Putamen (tissue), 1 donor: ENCODE measurements at regions not wholly inside any gene's neighbourhood (a gene's known extent, or its start where the extent isn't known, plus 50 kb on each side); places are given as distances from the start of the nearest gene placed in this dataset.
"Not testable (repeated sequence)": the region's sequence is repeated elsewhere in the genome, so short reads cannot be mapped to it uniquely, and the experiment has no call there.

Experiments
- DNase-seq: peaks from one replicate; pipeline ENCODE4 v3.0.0-alpha.2; 2016; ENCODE audit warnings: low spot score

DNA sequence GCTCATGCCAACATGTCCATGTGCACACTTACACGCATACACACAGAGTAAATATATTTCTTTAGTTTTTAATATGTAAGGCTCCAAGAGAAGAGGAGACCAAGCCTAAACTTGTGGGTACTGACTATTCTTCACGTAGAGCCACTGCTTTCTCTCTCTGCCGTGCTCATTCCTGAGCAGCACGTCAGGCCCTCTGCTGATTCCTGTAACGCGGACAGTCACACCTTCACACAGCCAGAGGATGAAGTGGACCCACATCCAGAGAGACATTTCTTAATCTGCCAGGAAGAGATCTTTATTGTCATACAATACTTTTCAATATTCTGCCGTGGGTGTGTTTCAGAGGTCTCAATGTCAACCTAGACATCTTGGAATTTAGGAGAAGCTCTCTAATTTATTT is 560.7 kb downstream of the STK39 start:
- DNase-seq, result no peak

DNA sequence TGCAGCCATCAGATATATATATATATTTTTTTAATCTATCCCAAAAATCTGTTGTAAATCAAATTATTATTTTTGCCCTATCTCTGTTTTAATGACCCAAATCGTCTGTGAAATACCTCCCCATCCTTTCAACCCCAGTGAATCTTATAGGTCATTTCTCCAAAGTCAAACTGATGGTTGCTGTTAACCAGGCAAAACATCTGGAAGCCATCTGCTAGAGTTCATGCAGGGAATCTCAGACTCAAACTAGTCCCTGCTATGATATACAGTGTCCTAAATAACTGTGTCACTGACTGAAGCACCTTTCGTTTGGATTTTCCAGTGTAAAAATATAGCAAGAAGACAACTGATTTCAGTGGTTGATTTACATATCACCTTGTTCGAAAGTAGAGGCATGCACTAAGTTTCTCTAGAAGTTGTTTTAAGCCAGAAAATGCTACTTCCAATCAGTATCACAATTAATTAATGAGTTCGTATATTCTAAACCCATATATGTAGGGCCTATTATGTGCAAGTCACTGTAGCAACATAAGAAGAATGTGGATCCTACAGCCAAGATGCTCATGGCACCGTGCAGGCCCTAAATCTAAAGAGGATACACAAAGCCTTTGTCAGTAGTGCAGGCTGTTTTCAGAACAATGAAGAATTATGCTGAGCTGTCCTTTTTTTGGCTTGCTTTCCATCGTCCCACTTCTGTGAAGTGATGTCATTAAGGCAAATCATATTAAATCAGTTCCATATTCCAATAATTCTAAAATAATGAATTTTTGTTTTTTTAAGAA is 566.0 kb downstream of the STK39 start:
- peak; percentile 52 for DNase-seq

DNA sequence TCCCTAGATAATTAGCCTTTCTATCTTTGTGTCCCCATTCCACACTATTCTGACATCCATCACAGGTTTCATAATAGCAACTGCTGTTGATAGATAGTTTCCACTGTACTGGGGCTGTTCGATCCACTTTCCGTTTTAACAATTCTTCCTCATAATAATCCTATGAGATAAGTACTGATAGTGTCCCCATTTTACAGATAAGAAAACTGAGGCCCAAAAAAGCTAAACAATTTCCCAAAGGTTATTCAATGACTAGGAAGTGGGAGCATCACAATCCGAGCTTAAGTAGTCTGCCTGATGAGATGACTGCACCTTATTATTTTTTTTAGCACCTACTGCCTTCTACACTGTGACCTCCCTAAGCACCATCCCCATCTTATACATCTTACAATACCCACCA is 569.2 kb downstream of the STK39 start:
- DNase-seq, result no peak

DNA sequence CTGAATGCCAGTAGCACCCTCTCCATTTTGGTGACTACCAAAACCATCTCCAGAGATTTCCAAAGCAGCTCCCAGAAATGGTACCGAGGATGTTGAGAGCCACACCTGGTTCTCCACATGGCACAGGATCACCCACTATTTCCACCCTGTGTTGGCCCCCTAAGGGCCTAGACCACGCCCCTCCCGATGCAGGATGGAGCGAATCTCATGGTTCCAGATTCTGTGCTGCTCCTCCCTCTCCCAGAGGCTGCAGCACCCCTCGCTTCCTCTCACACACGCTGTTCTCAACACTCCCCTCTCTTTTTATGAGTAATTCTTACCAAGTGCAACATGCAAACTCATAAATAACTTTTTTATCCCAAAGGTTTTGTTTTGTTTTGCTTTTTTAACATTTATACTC is 571.5 kb downstream of the STK39 start:
- no peak for DNase-seq

DNA sequence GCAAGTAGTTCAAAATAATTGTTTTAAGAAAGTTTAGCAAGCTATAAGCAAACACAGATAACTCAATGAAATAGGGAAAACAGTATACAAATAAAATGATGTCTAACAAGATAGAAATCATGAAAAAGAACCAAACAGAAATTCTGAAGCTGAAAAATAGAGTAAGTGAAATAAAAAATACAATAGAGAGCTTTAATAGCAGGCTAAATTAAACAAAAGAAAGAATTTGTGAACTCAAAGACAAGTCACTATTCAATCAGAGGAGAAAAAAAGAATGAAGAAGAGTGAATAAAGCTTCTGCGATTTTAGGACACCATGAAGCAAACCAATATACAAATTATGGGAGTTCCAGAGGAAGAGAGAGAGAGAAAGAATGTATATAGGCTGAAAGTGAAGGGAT is 576.8 kb downstream of the STK39 start:
- DNase-seq, result no peak

DNA sequence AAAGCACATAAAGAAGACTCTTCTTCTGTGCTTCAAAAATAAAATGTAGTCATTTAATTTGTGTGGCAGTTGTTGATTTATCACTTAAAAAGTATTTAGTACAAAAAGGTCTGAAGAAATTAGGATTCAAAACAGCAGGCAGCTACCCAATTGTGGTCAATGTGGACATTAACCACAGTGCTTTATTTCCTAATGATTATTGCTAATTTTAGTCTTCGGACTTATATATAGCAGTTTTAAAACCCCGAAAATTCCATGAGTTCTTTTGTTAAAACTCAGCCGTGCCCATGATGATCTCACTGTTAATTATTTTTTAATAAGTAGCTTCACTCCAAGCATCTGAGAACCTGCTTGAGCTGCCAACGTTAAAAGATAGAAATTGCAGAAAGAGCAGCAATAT is 594.3 kb downstream of the STK39 start:
- no peak for DNase-seq

DNA sequence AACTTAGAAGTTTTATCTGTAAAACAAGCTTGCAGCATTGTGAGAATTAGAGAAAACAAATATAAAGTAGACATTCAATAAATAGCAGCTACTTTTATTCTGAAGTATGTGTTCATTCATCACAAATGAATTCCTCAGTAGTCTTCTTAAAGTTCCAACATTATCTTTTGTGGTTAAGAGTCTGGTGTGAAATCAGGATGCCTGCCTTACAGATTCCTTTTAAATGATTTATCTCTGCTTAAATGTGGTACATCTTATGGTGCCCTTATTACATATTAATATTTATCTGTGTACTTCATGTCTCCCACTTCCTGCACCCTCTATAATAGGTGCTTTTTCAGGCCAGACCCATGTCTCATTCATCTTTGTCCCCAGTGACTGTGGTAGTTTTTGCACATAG is 595.0 kb downstream of the STK39 start:
- DNase-seq, result no peak

DNA sequence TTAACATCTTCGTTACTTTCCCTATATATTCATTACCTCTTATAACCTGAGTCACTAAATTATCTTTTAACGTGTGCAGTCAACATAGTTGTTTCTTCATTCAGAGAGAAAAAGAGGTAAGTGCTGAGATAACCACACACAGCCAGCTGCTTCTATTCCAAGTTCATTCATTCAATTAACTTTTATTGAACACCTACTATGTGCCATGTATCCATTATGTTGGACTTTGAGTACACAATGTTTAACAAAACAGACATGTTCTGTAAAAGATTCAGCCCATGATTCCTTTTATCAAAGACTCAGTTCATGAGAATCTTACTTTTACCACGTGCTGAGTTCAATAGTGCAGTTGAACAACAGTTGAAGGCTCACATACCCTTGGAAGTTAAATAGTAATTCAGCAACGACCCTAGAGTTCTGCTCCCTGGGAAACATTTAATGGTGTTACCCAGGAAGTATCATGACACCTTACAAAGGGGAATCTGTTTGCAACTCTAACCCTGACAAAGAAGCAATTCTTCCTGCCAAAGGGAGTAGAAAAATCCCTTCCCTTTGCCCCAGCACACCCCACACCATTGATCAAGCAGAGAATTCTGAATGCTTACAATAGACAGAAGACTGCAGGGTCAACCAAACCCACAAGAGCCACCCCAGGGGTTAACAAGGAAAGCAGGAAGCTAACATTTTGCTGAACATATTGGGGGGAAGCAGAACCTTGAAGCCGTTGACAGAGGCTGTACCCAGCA is 595.8 kb downstream of the STK39 start:
- DNase-seq, result no peak

DNA sequence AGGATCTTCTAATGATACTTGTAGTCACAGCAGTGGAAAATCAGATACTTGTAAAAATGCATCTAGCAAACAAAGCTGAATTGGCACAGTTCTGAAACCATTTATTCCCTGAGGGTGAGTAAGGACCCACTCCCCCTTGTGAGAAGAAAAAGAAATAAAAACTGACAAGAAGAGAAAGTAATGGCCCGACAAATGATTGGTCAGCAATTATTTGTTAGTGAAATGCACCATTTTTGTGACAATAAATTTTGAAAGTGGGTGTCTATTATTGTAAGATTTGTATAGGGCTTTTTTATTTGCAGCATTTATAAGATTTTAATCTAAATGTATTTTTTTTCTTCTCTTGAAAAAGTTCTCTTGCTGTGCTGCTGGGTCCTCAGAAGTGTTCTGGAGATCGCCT is 600.8 kb downstream of the STK39 start:
- DNase-seq, result no peak

DNA sequence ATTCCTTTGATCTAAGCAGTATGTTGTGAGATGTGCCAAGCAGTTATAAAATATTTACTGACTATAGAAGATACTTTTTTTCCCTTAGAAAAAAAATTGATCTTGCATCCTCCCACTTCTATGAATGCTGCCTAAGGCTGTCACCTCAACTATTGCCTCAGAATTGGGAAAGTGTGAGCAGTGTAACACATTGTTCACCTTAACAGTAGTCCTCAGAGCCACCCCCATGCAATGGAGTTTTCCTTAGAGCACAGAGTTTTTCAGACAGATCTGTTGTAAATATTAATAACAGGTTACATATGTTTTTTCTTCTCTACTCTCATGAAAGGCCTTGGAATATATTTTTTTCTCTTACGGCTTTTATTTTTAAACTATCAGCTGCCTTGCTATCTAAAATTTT is 607.3 kb downstream of the STK39 start:
- DNase-seq, result peak; percentile 16

DNA sequence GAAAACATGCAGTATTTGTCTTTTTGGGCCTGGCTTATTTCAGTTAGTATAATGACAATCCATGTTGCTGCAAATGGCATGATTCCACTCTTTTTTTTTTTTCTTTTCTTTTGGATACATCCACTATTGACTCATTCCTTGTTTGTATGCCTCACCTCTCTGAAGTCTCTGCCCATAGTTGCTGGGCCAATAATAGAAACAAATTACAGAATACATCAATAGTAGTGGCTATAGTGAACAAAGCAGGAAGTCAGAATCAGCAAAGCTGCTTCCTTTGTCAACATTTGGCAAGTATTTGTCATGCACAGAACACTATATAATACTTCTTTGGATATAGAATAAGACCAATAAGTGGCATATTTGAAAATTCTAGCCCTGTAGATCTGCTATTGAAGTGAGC is 609.7 kb downstream of the STK39 start:
- no peak for DNase-seq

DNA sequence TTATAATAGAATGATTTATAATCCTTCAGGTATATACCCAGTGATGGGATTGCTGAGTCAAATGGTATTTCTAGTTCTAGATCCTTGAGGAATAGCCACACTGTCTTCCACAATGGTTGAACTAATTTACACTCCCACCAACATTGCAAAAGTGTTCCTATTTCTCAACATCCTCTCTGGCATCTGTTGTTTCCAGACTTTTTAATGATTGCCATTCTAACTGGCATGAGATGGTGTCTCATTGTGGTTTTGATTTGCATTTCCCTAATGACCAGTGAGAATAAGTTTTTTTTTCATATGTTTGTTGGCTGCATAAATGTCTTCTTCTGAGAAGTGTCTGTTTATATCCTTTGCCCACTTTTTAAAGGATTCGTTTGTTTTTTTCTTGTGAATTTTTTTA is 615.1 kb downstream of the STK39 start:
- DNase-seq, result not testable (repeated sequence)

DNA sequence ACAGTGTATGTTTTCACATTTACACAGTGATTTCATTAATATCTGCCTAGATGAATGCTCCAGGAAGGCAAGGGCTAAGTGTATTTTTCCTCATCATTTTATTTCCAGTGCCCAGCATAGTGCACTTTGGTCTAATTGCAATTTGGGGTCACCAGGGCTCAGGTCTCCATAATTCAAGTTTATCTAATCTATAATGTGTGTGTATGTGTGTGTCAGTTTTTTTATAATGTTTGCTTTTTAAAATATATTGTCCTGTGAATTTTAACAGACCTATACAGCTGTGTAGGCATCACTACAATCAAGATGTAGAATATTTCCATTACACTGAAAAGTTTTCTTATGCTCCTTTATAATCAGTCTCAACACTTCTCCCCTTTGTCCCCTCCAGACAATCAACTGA is 620.4 kb downstream of the STK39 start:
- no peak for DNase-seq

DNA sequence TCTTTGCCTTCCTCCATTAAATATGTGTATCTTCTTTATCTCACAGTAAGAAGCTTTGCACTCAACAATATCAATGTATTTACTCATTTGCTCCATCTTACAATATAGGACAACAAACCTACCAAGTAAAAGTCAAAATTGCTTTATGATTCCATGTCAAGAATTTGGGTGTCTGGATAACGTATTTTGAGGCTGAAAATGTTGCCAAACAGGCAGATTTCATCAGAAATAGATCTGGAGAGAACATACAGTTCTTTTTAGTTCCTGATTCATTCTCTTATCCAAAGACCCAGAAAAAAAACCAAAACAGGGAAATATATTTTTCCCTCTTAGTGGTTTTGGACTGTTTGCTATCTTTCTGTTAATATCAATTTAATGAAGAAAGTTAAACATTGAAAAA is 621.1 kb downstream of the STK39 start:
- DNase-seq, result no peak

DNA sequence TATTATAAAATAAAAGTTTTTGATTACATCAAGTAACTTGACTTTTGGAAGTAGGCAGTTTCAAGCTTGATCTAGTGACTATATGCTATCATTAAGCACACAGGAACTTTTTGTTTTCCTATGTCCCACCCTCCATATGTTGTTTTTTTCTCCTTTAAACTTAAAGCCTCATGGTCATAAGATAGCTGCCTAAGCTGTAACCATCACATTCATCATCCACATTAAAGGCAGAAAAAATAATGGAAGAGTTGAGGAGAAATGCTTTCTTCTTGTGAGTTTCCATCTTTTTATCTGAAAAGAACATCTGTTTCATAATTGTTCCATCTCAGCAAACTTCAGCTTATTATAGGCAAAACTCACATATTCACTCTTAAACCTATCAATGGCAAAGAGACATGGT is 630.4 kb downstream of the STK39 start:
- DNase-seq, result no peak

DNA sequence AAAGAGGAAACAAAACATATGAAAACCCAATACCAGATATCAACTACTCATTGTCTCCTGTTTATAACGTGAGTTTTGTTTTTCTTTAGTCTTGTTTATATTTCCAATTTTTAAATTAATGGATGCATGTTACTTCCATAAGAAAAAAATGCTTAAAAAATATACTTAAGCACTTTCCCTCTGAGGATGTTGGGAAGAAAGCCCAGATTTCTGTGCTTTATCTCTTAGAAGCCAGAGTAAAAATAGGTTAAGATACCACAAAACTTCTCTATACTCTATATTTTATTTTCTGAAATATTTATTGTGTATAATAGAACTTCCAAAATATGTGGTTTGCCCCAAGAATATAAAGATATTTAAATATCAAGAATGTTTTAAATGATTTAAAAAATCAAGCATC is 633.9 kb downstream of the STK39 start:
- DNase-seq, result no peak

DNA sequence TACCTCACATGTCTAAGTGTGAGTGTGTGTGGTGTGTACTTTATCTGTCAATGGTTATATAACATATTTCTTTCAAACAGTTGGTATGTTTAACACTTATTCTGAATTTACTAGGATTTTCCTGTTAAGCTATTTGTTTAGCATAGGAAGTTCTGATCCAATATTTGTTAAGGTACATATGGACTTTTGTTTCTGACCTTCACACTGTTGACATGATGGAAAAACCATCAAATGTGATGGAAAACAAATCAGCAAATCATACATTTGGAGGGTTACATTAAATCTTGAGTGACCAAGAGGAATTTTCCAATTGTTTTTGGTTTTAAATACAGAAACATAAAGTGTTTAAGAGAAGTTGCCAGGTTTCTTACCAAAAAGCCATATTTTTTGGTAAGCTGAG is 638.9 kb downstream of the STK39 start:
- no peak for DNase-seq

DNA sequence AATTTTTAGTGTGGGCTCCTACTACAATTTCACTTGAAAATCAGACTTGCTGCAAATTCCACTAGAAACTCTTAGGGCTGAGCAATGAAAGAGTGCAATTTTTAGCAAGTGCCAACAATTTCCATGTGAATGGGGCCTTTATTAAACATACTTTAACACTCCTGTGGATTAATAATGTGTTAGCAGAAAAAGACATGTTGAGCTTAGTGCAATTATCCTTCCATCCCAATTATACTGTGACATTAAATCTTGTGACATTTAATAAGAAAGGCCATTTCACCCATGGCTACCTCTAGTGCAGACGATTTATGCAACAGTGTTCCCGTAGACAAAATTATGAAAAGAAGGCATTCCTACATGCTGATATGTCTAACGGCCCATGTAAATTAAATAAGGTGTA is 639.7 kb downstream of the STK39 start:
- DNase-seq, result no peak

DNA sequence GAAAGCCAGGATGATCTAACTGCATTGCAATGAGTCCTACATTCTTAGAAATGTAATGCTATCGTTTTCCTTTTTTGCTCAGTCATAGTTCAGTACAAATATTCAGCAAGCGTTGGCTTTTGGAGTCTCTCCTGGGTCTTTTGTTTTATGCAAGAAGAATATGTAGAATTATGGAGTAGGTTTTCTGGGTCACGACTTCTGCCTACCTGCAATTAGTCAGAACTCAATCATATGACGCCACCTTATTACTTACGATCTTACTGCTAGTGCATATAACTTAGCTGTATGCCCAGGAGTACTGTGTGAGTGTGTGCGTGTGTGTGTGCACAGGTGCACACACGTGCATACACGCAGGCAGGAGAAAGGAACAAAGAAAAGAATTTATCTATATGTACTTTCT is 640.2 kb downstream of the STK39 start:
- DNase-seq, result peak; percentile 73

DNA sequence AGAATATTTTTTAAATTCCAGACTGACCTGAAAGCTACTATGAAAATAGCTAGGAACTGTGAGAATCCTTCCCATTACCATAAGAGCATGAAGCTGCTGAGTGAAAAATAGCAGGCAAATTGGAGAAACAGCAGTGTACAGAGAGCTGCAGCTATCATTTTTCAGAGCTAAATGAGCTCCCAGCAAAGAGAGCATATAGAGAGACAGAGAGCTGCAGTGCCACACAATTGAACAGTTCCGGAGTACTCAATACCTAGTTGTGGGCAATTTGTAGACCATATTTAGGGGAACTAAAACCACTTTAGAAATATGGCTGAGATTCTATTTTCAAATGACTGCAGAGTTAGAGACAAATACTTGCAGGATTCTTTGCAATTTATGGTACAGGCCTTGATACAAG is 645.3 kb downstream of the STK39 start:
- no peak for DNase-seq

DNA sequence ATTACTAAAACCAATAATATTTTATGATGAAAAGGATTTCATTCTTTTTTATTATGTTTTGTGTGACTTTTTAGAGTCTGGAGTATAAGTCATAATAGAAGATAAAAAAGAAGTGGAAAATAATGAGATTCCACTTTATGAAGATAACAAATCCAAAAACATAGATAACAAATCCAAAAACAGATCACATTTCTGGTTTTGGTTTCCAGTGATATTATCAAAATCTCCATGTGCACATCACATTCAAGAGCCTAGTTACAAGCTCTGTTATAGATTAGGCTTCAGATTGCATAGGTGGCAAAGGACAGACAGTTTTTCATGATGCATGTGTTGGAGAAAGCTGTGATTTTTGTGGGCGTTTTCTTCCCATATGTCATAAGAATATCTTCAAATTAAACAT is 648.2 kb downstream of the STK39 start:
- DNase-seq, result no peak

DNA sequence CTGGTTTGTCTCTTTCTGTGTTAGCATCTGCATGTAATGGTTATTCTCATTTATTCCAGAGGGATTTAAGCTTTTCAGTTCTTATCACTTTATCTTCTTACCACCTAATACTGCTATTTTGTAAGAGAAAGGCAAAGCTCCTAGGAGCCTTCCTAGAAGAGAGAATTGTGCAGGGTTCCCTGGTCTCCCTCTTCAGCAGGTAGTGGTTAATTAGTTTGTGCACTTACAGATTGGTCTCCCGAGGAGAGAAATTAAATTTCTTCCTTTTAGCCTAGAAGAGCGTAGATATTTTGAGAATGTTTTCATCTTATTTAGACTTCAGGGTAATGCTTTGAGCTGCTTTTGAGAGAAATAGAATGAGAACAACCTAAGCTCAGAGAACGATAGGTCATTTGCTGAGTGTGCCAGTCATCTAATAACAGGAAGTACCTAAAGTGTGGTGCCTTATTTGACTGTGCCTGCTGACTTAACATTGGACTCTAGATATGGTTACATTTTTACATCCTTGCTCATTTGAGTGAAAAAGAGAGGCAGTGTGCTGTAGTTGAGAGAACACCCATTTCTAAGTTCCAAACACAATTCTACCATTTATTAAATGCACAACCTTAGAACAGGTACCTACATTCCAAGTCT is 651.4 kb downstream of the STK39 start:
- DNase-seq, result no peak

DNA sequence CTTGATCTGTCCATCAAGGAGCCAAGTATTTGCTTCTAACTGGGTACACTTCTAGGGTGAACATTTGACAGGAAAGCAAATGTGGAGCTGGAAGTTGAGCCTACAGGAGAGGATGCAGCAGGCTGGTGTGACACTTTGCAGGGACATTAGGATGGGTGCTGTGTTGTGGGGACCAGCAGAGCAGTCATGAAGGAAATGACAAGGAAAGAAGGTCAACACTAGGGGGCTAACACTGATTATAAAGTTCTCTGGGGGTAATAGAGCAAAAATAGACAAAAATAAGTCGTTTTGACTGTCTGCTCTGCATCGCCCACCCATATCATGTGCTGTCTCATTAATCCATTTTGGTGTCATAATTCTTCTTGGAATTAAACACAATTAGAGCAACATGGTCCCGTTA is 652.4 kb downstream of the STK39 start:
- no peak for DNase-seq
